HCT116 (cell line): ENCODE measurements at regions not wholly inside any gene's neighbourhood (a gene's known extent, or its start where the extent isn't known, plus 50 kb on each side); places are given as distances from the start of the nearest gene placed in this dataset.

ENCODE experiments used
- ATAC-seq: fragments of 200-7000 bp; cut with Tn5 transposase; 2 replicates; pipeline ENCODE4 v1.9.1; 2020; ENCODE audit warnings: mild to moderate bottlenecking, moderate library complexity
- BruUV-seq: library from RNA; stranded (reverse); fragments of 400-500 nt; replicated peaks from 2 replicates; lab custom pipeline; 2021; lab: Mats Ljungman, UMichigan
- CTCF ChIA-PET: fragments of 300-600 bp; sonication (Branson Sonifier 250); formaldehyde crosslinking; loops from one replicate; lab custom pipeline; 2021; ENCODE audit warnings: antibody characterized with exemption; lab: Charles Lee
- POLR2A ChIA-PET: fragments of 300-600, 350-600 bp; sonication (Branson Sonifier 250); formaldehyde crosslinking; loops from one replicate; lab custom pipeline; 2021; ENCODE audit warnings: antibody characterized with exemption; lab: Charles Lee
- RAD21 ChIA-PET, 2 experiments: fragments of 300-600 bp; sonication (Branson Sonifier 250); formaldehyde crosslinking; loops; one replicate each; lab custom pipeline; 2023; ENCODE audit warnings: low total read pairs in 2 of 2; ENCODE audit not compliant: uncharacterized antibody in 2 of 2, unreplicated experiment in 2 of 2, low non-redundant PET in 1 of 2; lab: Charles Lee
- DNase-seq: peaks from one replicate; pipeline ENCODE4 v3.0.0-alpha.2; 2010; ENCODE audit warnings: low read depth, low spot score
- H2AFZ ChIP-seq: fragments of 200-600 bp; shearing (Covaris generic), sonication (generic); 2 replicates; pipeline ENCODE4 v1.6.1; 2017; ENCODE audit warnings: low read depth, mixed run types, mixed read lengths, antibody characterized with exemption, low read length; ENCODE audit not compliant: poor library complexity, severe bottlenecking
- H3K27ac ChIP-seq: 2 replicates; pipeline ENCODE4 v1.5.1; 2012; ENCODE audit warnings: low read depth, low read length
- H3K27me3 ChIP-seq: fragments of 200-600 bp; sonication (generic); 2 replicates; pipeline ENCODE4 v1.6.1; 2016; ENCODE audit warnings: mixed run types, low read length, mixed read lengths; ENCODE audit not compliant: insufficient read depth
- H3K36me3 ChIP-seq, 2 experiments: fragments of 200-500 bp in 1 of 2; fragments of 200-600 bp in 1 of 2; sonication (Bioruptor generic) in 1 of 2; sonication (generic) in 1 of 2; 2 replicates each; pipeline versions ENCODE4 v1.5.1 to v1.6.1; 2014 to 2016; ENCODE audit warnings: low read length in 2 of 2, inconsistent platforms in 1 of 2, mixed read lengths in 1 of 2, mixed run types in 1 of 2; ENCODE audit not compliant: insufficient read depth in 2 of 2, control insufficient read depth in 1 of 2
- H3K4me1 ChIP-seq, 2 experiments: fragments of 200-600 bp in 1 of 2; sonication (generic) in 1 of 2; 2 replicates each; pipeline versions ENCODE4 v1.5.1 to v1.6.1; 2012 to 2017; ENCODE audit warnings: low read length in 2 of 2, inconsistent platforms in 1 of 2, mild to moderate bottlenecking in 1 of 2, mixed read lengths in 1 of 2, mixed run types in 1 of 2, moderate library complexity in 1 of 2; ENCODE audit not compliant: insufficient read depth in 2 of 2, control insufficient read depth in 1 of 2
- H3K4me2 ChIP-seq: fragments of 200-600 bp; sonication (generic); 2 replicates; pipeline ENCODE4 v1.6.1; 2017; ENCODE audit warnings: mixed run types, low read length, mixed read lengths
- H3K4me3 ChIP-seq, 2 experiments: fragments of 200-600 bp in 1 of 2; sonication (generic) in 1 of 2; replicated peaks in 1 of 2; 2 replicates each; pipeline ENCODE4 v1.5.1; 2011 to 2016; ENCODE audit warnings: low read length in 2 of 2, control low read depth in 1 of 2, low read depth in 1 of 2, mild to moderate bottlenecking in 1 of 2, mixed read lengths in 1 of 2, mixed run types in 1 of 2
- H3K79me2 ChIP-seq: fragments of 200-600 bp; sonication (generic); 2 replicates; pipeline ENCODE4 v1.6.1; 2017; ENCODE audit warnings: mild to moderate bottlenecking, mixed run types, low read length, moderate library complexity, mixed read lengths; ENCODE audit not compliant: insufficient read depth
- H3K9ac ChIP-seq: fragments of 200-600 bp; sonication (generic); 2 replicates; pipeline ENCODE4 v1.6.1; 2016; ENCODE audit warnings: low read length, mixed read lengths
- H3K9me2 ChIP-seq: fragments of 200-600 bp; sonication (generic), shearing (Covaris generic); 2 replicates; pipeline ENCODE4 v1.6.1; 2017; ENCODE audit warnings: mixed run types, mild to moderate bottlenecking, moderate library complexity; ENCODE audit not compliant: insufficient read depth
- H3K9me3 ChIP-seq, 2 experiments: fragments of 200-500 bp in 1 of 2; fragments of 200-600 bp in 1 of 2; sonication (Bioruptor generic) in 1 of 2; sonication (generic) in 1 of 2; 2 replicates each; pipeline ENCODE4 v1.6.1; 2014 to 2017; ENCODE audit warnings: low read length in 2 of 2, mixed read lengths in 2 of 2, inconsistent platforms in 1 of 2, low read depth in 1 of 2, mild to moderate bottlenecking in 1 of 2, mixed run types in 1 of 2, moderate library complexity in 1 of 2; ENCODE audit not compliant: control insufficient read depth in 1 of 2, insufficient read depth in 1 of 2
- H4K20me1 ChIP-seq: fragments of 200-600 bp; sonication (generic), shearing (Covaris generic); 2 replicates; pipeline ENCODE4 v1.6.1; 2017; ENCODE audit warnings: mixed run types, mild to moderate bottlenecking, moderate library complexity; ENCODE audit not compliant: insufficient read depth
- EZH2 ChIP-seq: fragments of 200-600 bp; sonication (generic); IDR thresholded peaks from 2 replicates; pipeline ENCODE4 v1.6.1; 2017; ENCODE audit warnings: antibody characterized with exemption, mixed run types
- EZH2phosphoT487 ChIP-seq: fragments of 200-600 bp; IDR thresholded peaks from 2 replicates; pipeline ENCODE4 v1.6.1; 2018; ENCODE audit warnings: antibody characterized with exemption, borderline replicate concordance
- FOSL1 ChIP-seq: IDR thresholded peaks from 2 replicates; pipeline ENCODE4 v1.6.1; 2012; ENCODE audit warnings: low read depth
- POLR2A ChIP-seq: IDR thresholded peaks from 2 replicates; pipeline ENCODE4 v1.7.0; 2011; ENCODE audit warnings: borderline replicate concordance; ENCODE audit not compliant: insufficient read depth, insufficient read length; ENCODE audit errors: extremely low read depth
- SRF ChIP-seq: IDR thresholded peaks from 2 replicates; pipeline ENCODE4 v1.6.1; 2012; ENCODE audit warnings: low read depth
- TCF7L2 ChIP-seq: IDR thresholded peaks from 2 replicates; pipeline ENCODE4 v1.7.0; 2011; ENCODE audit warnings: borderline replicate concordance, inconsistent platforms; ENCODE audit not compliant: insufficient read depth, insufficient read length; ENCODE audit errors: extremely low read depth
- ZFX ChIP-seq: fragments of 450-650 bp; IDR thresholded peaks from 2 replicates; pipeline ENCODE4 v1.6.1; 2017
- ZNF274 ChIP-seq: fragments of 200-500 bp; sonication (Bioruptor generic); IDR thresholded peaks from 2 replicates; pipeline ENCODE4 v1.6.1; 2014; ENCODE audit warnings: mild to moderate bottlenecking, low read depth, low read length, inconsistent platforms
- intact Hi-C: fragments of 100-400 bp; cut with micrococcal nuclease; formaldehyde crosslinking; loops from 2 replicates; pipeline ENCODE4 v1.10.0; 2022
- TF ChIP-seq, protein P1 (sequence below): IDR thresholded peaks from 2 replicates; pipeline ENCODE4 v1.6.1; 2011; ENCODE audit warnings: mild to moderate bottlenecking, low read length, moderate library complexity; ENCODE audit not compliant: insufficient replicate concordance; ENCODE audit errors: extremely low read depth
- TF ChIP-seq, protein P2 (sequence below): IDR thresholded peaks from 2 replicates; pipeline ENCODE4 v1.6.1; 2012

DNA sequence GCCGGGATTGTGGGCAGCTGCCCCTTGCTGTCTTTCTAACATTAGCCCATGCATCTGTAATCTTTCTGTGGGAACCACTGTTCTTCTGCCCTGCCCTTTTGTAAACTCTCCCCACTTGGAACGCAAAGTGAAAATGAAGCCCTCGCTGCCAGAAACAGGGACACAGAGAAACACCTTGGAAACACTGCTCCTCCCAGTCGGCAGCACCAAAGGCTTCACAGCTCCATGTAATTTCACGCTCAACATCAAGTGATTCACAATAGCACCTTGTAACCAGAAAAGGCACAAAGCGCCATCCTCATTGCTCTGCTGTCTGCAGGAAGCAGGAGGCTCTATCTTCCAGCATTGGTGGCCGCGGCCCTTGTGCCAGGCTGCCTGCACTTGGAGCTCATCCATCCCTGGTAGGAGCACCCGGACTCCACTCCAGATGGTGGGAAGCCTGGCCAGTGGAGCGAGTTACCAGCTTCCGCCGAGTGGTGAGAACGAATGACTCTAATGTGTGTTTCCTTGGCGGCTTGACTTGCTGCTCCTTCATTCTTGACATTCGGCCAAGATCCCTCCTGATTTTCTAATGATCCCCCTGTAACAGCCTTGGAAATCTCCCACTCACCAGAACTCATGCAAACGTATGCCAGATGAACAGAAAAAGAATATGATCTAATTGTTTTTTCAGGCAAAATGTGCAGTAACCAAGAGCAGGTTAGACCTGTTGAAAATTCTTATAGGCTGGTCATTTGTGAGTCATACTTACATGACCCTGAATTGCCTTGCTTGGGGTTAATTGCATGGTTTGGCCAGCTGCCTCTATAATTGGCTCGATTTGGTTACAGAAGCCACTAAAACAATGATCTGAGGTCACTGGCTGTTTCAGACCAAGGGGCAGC lies 169.1 kb upstream of the CDYL start (continued):
- TF ChIP-seq, protein P1, sequence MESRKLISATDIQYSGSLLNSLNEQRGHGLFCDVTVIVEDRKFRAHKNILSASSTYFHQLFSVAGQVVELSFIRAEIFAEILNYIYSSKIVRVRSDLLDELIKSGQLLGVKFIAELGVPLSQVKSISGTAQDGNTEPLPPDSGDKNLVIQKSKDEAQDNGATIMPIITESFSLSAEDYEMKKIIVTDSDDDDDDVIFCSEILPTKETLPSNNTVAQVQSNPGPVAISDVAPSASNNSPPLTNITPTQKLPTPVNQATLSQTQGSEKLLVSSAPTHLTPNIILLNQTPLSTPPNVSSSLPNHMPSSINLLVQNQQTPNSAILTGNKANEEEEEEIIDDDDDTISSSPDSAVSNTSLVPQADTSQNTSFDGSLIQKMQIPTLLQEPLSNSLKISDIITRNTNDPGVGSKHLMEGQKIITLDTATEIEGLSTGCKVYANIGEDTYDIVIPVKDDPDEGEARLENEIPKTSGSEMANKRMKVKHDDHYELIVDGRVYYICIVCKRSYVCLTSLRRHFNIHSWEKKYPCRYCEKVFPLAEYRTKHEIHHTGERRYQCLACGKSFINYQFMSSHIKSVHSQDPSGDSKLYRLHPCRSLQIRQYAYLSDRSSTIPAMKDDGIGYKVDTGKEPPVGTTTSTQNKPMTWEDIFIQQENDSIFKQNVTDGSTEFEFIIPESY = no peak
- TF ChIP-seq, protein P2, sequence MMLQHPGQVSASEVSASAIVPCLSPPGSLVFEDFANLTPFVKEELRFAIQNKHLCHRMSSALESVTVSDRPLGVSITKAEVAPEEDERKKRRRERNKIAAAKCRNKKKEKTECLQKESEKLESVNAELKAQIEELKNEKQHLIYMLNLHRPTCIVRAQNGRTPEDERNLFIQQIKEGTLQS = no peak
- TF ChIP-seq, all 23 proteins: peak for 8

DNA sequence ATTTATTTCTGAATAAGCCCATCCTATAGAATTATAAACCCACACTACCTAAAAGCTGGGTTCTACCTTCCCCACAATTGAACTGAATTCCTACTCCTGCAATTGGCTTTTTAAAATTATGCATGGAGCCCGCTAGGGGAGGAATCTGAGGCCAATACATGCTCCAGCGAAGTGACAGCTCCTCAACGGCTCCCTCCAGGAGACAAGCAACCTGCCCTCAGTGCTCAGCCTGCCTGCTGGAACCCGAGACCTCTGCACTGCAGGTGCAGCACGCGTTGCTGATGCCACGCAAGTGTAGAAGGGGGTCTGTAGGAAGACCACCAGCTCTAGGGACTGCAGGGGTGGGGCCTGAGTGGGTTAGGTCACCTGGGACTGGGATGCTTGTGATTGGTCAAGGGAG lies 170.2 kb upstream of the CDYL start:
- intact Hi-C loops = no loop called here
- Histone ChIP-seq H3K4me1 (peaks cover 15 to 29% of the 10 kb centered on the region in 2 experiments; a peak in 3 of 4 replicates), H2AFZ (no peak overlapping the region), H3K9ac (no peak overlapping the region), H3K79me2 (no peaks in the 10 kb centered on the region), H3K9me3 (no peaks in the 10 kb centered on the region), H3K27ac (no peak overlapping the region), H3K9me2 (no peaks in the 10 kb centered on the region), H4K20me1 (no peaks in the 10 kb centered on the region), H3K27me3 (peaks cover 11% of the 10 kb centered on the region; the same call in 1 of the 2 replicates), H3K4me3 (no peak overlapping the region), H3K36me3 (no peaks in the 10 kb centered on the region), H3K4me2 (no peak overlapping the region)
- ChIA-PET RAD21 (no interaction called here), POLR2A (no interaction called here), CTCF (no interaction called here)
- no TSS peak for BruUV-seq
- ATAC-seq = no peak
- TF ChIP-seq ZNF274 (no peak), FOSL1 (no peak), EZH2 (no peak), POLR2A (no peak), SRF (no peak), ZFX (no peak), EZH2phosphoT487 (no peak), TCF7L2 (no peak)
- TF ChIP-seq, protein P2 = no peak
- DNase-seq = no peak
